Ovary (tissue), 3 donors: ENCODE measurements at regions not wholly inside any gene's neighbourhood (a gene's known extent, or its start where the extent isn't known, plus 50 kb on each side); places are given as distances from the start of the nearest gene placed in this dataset.

ENCODE experiments used
- CTCF ChIP-seq, 3 donors: fragments of 450-650 bp in 2 of 3; fragments of 200-600 bp in 1 of 3; IDR thresholded peaks; one replicate each; pipeline versions ENCODE4 v1.5.1 to v1.8.0; 2016 to 2022; ENCODE audit warnings: antibody characterized with exemption in 3 of 3, mild to moderate bottlenecking in 1 of 3
- POLR2A ChIP-seq: fragments of 450-650 bp; IDR thresholded peaks from one replicate; pipeline ENCODE4 v1.6.1; 2017; ENCODE audit warnings: antibody characterized with exemption, mild to moderate bottlenecking, moderate library complexity
- donor health status: DM: no; HTN: no; CAD: no.

- no peak for TF ChIP-seq CTCF (IDR thresholded peaks at IDR 0.05)
- no peak for TF ChIP-seq POLR2A
Observed at GRCh38 chr16:86198206-86199118, 299.5 kb downstream of the IRF8 start.
